ENCODE measurements at regions not wholly inside any gene's neighbourhood (a gene's known extent, or its start where the extent isn't known, plus 50 kb on each side); places are given as distances from the start of the nearest gene placed in this dataset.

- Histone ChIP-seq H3K4me2 (replicated peaks; ENCODE audit: low read depth, low read length, poor library complexity, severe bottlenecking) (no peak overlapping the region), H3K9ac (ENCODE audit: low read length) (no peak overlapping the region), H3K27ac (ENCODE audit: low read length in 2 of 2) (no peak overlapping the region), H3K4me1 (ENCODE audit: control insufficient read depth in 2 of 2, insufficient read depth in 2 of 2, low read length in 2 of 2) (no peaks in the 10 kb centered on the region), H3K9me3 (ENCODE audit: control extremely low read depth in 1 of 3, control insufficient read depth in 2 of 3, insufficient read depth in 1 of 3, low read length in 2 of 3) (peaks cover 0 to 3% (median 0%) of the 10 kb centered on the region in 3 donors), H3K27me3 (replicated peaks in 1 of 4; ENCODE audit: control extremely low read depth in 1 of 4, control insufficient read depth in 3 of 4, insufficient read depth in 4 of 4, low read length in 3 of 4) (peaks cover 0 to 3% (median 0%) of the 10 kb centered on the region in 4 experiments), H3K4me3 (ENCODE audit: control extremely low read depth in 1 of 5, extremely low read depth in 1 of 5, insufficient read depth in 1 of 5, low read depth in 2 of 5, low read length in 4 of 5) (no peak overlapping the region), H2AFZ (ENCODE audit: insufficient read depth, low read depth, low read length, poor library complexity, severe bottlenecking) (no peak overlapping the region), H3K79me2 (ENCODE audit: control insufficient read depth, insufficient read depth, low read length) (no peaks in the 10 kb centered on the region), H4K20me1 (ENCODE audit: control insufficient read depth, insufficient read depth, low read length, poor library complexity, severe bottlenecking) (no peaks in the 10 kb centered on the region), H3K36me3 (replicated peaks in 1 of 2; ENCODE audit: control extremely low read depth in 1 of 2, control insufficient read depth in 1 of 2, extremely low read depth in 1 of 2, insufficient read depth in 2 of 2, low read length in 1 of 2) (no peaks in the 10 kb centered on the region)
- Mint-ChIP-seq H3K4me3 (no peak overlapping the region), H3K4me1 (no peaks in the 10 kb centered on the region), H3K9me3 (ENCODE audit: insufficient read depth) (peaks cover under 1% of the 10 kb centered on the region), H3K27me3 (peaks cover 33% of the 10 kb centered on the region), H3K27ac (no peak overlapping the region)
- CTCF ChIA-PET: no interaction called here
- DNase-seq (no peak), ATAC-seq (ENCODE audit: low read depth) (no peak)
- 49% methylated on average over 18 of the region's 19 CpGs for WGBS (ENCODE audit: insufficient coverage)
- intact Hi-C loops (cut with micrococcal nuclease): no loop called here
- POLR2A ChIA-PET: no interaction called here
- TF ChIP-seq EZH2 (IDR thresholded peaks at IDR 0.05; ENCODE audit: borderline replicate concordance, insufficient read depth, low read depth, low read length, poor library complexity, severe bottlenecking) (no peak), CTCF (IDR thresholded peaks at IDR 0.05) (no peak)
Measured at GRCh38 chr9:126036881-126037291, 289.7 kb downstream of the PBX3 start.

- Mint-ChIP-seq H3K4me3 (no peak overlapping the region), H3K27me3 (peaks cover 31% of the 10 kb centered on the region), H3K27ac (no peak overlapping the region), H3K4me1 (no peaks in the 10 kb centered on the region), H3K9me3 (ENCODE audit: insufficient read depth) (peaks cover 4% of the 10 kb centered on the region)
- intact Hi-C loops (cut with micrococcal nuclease): no loop called here
- Histone ChIP-seq H3K27me3 (replicated peaks in 1 of 4; ENCODE audit: control extremely low read depth in 1 of 4, control insufficient read depth in 3 of 4, insufficient read depth in 4 of 4, low read length in 3 of 4) (no peaks in the 10 kb centered on the region), H3K4me3 (ENCODE audit: control extremely low read depth in 1 of 5, extremely low read depth in 1 of 5, insufficient read depth in 1 of 5, low read depth in 2 of 5, low read length in 4 of 5) (no peak overlapping the region), H2AFZ (ENCODE audit: insufficient read depth, low read depth, low read length, poor library complexity, severe bottlenecking) (no peak overlapping the region), H3K9ac (ENCODE audit: low read length) (no peak overlapping the region), H3K27ac (ENCODE audit: low read length in 2 of 2) (no peak overlapping the region), H3K9me3 (ENCODE audit: control extremely low read depth in 1 of 3, control insufficient read depth in 2 of 3, insufficient read depth in 1 of 3, low read length in 2 of 3) (peaks cover 0 to 5% (median 3%) of the 10 kb centered on the region in 3 donors), H3K36me3 (replicated peaks in 1 of 2; ENCODE audit: control extremely low read depth in 1 of 2, control insufficient read depth in 1 of 2, extremely low read depth in 1 of 2, insufficient read depth in 2 of 2, low read length in 1 of 2) (no peaks in the 10 kb centered on the region), H4K20me1 (ENCODE audit: control insufficient read depth, insufficient read depth, low read length, poor library complexity, severe bottlenecking) (no peaks in the 10 kb centered on the region), H3K4me1 (ENCODE audit: control insufficient read depth in 2 of 2, insufficient read depth in 2 of 2, low read length in 2 of 2) (no peaks in the 10 kb centered on the region), H3K4me2 (replicated peaks; ENCODE audit: low read depth, low read length, poor library complexity, severe bottlenecking) (no peak overlapping the region), H3K79me2 (ENCODE audit: control insufficient read depth, insufficient read depth, low read length) (no peaks in the 10 kb centered on the region)
- ATAC-seq (ENCODE audit: low read depth) (no peak), DNase-seq (no peak)
- POLR2A ChIA-PET: no interaction called here
- 95% methylated on average over 5 of the region's 6 CpGs for WGBS (ENCODE audit: insufficient coverage)
- CTCF ChIA-PET: no interaction called here
- no peak for TF ChIP-seq CTCF (IDR thresholded peaks at IDR 0.05)
- no peak for TF ChIP-seq EZH2 (IDR thresholded peaks at IDR 0.05; ENCODE audit: borderline replicate concordance, insufficient read depth, low read depth, low read length, poor library complexity, severe bottlenecking)
Measured at GRCh38 chr9:126038790-126039189, 287.8 kb upstream of the MVB12B start.
